ENCODE measurements at regions not wholly inside any gene's neighbourhood (a gene's known extent, or its start where the extent isn't known, plus 50 kb on each side); places are given as distances from the start of the nearest gene placed in this dataset.

- no peak for TF ChIP-seq CTCF (IDR thresholded peaks at IDR 0.05; ENCODE audit: low read length)
- TF ChIP-seq EZH2 (optimal IDR thresholded peaks at IDR 0.05; ENCODE audit: low read depth, low read length), result no peak
Measured at GRCh38 chr22:49536571-49537131, 291.0 kb downstream of the BRD1 start.

Measured in MM.1S (cell line).